ENCODE measurements at regions not wholly inside any gene's neighbourhood (a gene's known extent, or its start where the extent isn't known, plus 50 kb on each side); places are given as distances from the start of the nearest gene placed in this dataset.

- DNase-seq (ENCODE audit: low read depth in 1 of 2, low spot score in 2 of 2) = no peak
- H2BK5ac ChIP-seq (ENCODE audit: low read depth, low read length) = no peak overlapping the region
- H3K4me2 ChIP-seq (ENCODE audit: insufficient read depth in 1 of 2, low read depth in 2 of 2, low read length in 2 of 2) = no peak overlapping the region
- no peak overlapping the region for H3K56ac ChIP-seq (replicated peaks; ENCODE audit: insufficient read length, low read depth, low read length)
- no peak overlapping the region for H3K4me3 ChIP-seq (ENCODE audit: extremely low read depth in 1 of 4, insufficient read depth in 2 of 4, low read depth in 3 of 4, low read length in 4 of 4)
- no peak overlapping the region for H4K8ac ChIP-seq (ENCODE audit: extremely low read depth, insufficient read depth, low read length)
- H4K91ac ChIP-seq (replicated peaks; ENCODE audit: insufficient read length, low read length) = no peak overlapping the region
- no peak overlapping the region for H2AFZ ChIP-seq (ENCODE audit: low read length)
- H2AK5ac ChIP-seq (ENCODE audit: low read depth, low read length) = no peak overlapping the region
- no peaks in the 10 kb centered on the region for H3K27me3 ChIP-seq (replicated peaks in 1 of 4; ENCODE audit: control insufficient read depth in 3 of 4, extremely low read depth in 1 of 4, insufficient read depth in 3 of 4, low read length in 3 of 4)
- H4K5ac ChIP-seq (ENCODE audit: insufficient read length, low read depth, low read length) = no peak overlapping the region
- no peak overlapping the region for H3K18ac ChIP-seq (ENCODE audit: extremely low read depth, low read length)
- H2BK120ac ChIP-seq (replicated peaks; ENCODE audit: low read depth, low read length) = no peak overlapping the region
- H3K79me2 ChIP-seq (ENCODE audit: control insufficient read depth in 1 of 2, insufficient read depth in 2 of 2, low read length in 2 of 2) = no peaks in the 10 kb centered on the region
- no peak overlapping the region for H2BK20ac ChIP-seq (ENCODE audit: low read length)
- 96% methylated on average over 4 of the region's 4 CpGs; no CpG with 5 or more reads in 1 of the 2 experiments for WGBS, 2 experiments (ENCODE audit: extremely low coverage in 1 of 2, insufficient coverage in 1 of 2, insufficient read length in 1 of 2, insufficient replicate concordance in 2 of 2, low coverage in 1 of 2, low lambda C conversion rate in 2 of 2, missing lambda C conversion rate in 1 of 2)
- H3K23me2 ChIP-seq (ENCODE audit: low read depth, low read length) = no peaks in the 10 kb centered on the region
- H3K9me3 ChIP-seq (ENCODE audit: insufficient read depth in 2 of 2, low read depth in 1 of 2, low read length in 1 of 2) = no peaks in the 10 kb centered on the region
- no peak overlapping the region for H3K4ac ChIP-seq (replicated peaks; ENCODE audit: insufficient read length, low read depth, low read length)
- no peak overlapping the region for H3K14ac ChIP-seq (ENCODE audit: insufficient read length)
- H4K20me1 ChIP-seq (replicated peaks in 1 of 2; ENCODE audit: control insufficient read depth in 1 of 2, insufficient read depth in 2 of 2, low read length in 2 of 2) = no peaks in the 10 kb centered on the region
- no peaks in the 10 kb centered on the region for H3K36me3 ChIP-seq (ENCODE audit: control insufficient read depth in 2 of 4, insufficient read depth in 4 of 4, low read length in 3 of 4)
- no peak overlapping the region for H3K23ac ChIP-seq (ENCODE audit: insufficient read length)
- no peaks in the 10 kb centered on the region for H3K4me1 ChIP-seq (replicated peaks in 1 of 4; ENCODE audit: control insufficient read depth in 3 of 4, insufficient read depth in 4 of 4, low read length in 3 of 4)
- no peaks in the 10 kb centered on the region for H3K79me1 ChIP-seq (ENCODE audit: low read depth, low read length)
- H2BK15ac ChIP-seq (ENCODE audit: low read length) = no peak overlapping the region
- H3K9ac ChIP-seq (replicated peaks in 1 of 4; ENCODE audit: extremely low read depth in 1 of 4, low read depth in 3 of 4, low read length in 3 of 4) = no peak overlapping the region
- CTCF ChIA-PET (ENCODE audit: partially characterized antibody) = no interaction called here
- FAIRE-seq = no peak
- POLR2A ChIA-PET (ENCODE audit: partially characterized antibody) = no interaction called here
- no peak overlapping the region for H2BK12ac ChIP-seq (ENCODE audit: low read depth, low read length)
- no peak overlapping the region for H3K27ac ChIP-seq (ENCODE audit: low read depth, low read length)
- TF ChIP-seq, protein P1, sequence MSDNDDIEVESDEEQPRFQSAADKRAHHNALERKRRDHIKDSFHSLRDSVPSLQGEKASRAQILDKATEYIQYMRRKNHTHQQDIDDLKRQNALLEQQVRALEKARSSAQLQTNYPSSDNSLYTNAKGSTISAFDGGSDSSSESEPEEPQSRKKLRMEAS (IDR thresholded peaks at IDR 0.05) = no peak
- TF ChIP-seq MAFK (IDR thresholded peaks at IDR 0.05; ENCODE audit: low read depth, low read length) (no peak), HDAC6 (IDR thresholded peaks at IDR 0.05; ENCODE audit: low read depth, low read length) (no peak), CREB1 (IDR thresholded peaks at IDR 0.05) (no peak), CEBPB (IDR thresholded peaks at IDR 0.05; ENCODE audit: low read depth, low read length) (no peak), GTF2F1 (IDR thresholded peaks at IDR 0.05; ENCODE audit: borderline replicate concordance, low read depth, low read length) (no peak), CBX5 (IDR thresholded peaks at IDR 0.05; ENCODE audit: low read depth, low read length) (no peak), KDM5A (IDR thresholded peaks at IDR 0.05; ENCODE audit: low read length) (no peak), SIRT6 (IDR thresholded peaks at IDR 0.05; ENCODE audit: low read length) (no peak), ASH2L (IDR thresholded peaks at IDR 0.05; ENCODE audit: low read length) (no peak), EGR1 (IDR thresholded peaks at IDR 0.05; ENCODE audit: borderline replicate concordance, low read depth, low read length) (no peak), TEAD4 (IDR thresholded peaks at IDR 0.05; ENCODE audit: low read depth, low read length) (no peak)
- TF ChIP-seq, protein P2, sequence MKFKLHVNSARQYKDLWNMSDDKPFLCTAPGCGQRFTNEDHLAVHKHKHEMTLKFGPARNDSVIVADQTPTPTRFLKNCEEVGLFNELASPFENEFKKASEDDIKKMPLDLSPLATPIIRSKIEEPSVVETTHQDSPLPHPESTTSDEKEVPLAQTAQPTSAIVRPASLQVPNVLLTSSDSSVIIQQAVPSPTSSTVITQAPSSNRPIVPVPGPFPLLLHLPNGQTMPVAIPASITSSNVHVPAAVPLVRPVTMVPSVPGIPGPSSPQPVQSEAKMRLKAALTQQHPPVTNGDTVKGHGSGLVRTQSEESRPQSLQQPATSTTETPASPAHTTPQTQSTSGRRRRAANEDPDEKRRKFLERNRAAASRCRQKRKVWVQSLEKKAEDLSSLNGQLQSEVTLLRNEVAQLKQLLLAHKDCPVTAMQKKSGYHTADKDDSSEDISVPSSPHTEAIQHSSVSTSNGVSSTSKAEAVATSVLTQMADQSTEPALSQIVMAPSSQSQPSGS (IDR thresholded peaks at IDR 0.05; ENCODE audit: low read length) = no peak
- TF ChIP-seq, protein P3, sequence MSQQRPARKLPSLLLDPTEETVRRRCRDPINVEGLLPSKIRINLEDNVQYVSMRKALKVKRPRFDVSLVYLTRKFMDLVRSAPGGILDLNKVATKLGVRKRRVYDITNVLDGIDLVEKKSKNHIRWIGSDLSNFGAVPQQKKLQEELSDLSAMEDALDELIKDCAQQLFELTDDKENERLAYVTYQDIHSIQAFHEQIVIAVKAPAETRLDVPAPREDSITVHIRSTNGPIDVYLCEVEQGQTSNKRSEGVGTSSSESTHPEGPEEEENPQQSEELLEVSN (IDR thresholded peaks at IDR 0.05) = no peak
Measured at GRCh38 chr14:45877981-45878380, 625.0 kb upstream of the MIS18BP1 start.

Measured in H1 (cell line).